ENCODE measurements at regions not wholly inside any gene's neighbourhood (a gene's known extent, or its start where the extent isn't known, plus 50 kb on each side); places are given as distances from the start of the nearest gene placed in this dataset.
A peak's percentile ranks its signal among the peaks of the same experiment; 100 is the strongest.

GRCh38 chr6:27693766-27694546 lies 218.2 kb downstream of the OR2B2 start (continued):
- TF ChIP-seq PATZ1 (CRISPR knock-in tag; IDR thresholded peaks at IDR 0.05) = no peak
- TF ChIP-seq MED8 (CRISPR knock-in tag; IDR thresholded peaks at IDR 0.05; ENCODE audit: insufficient replicate concordance) = no peak
- no peak for TF ChIP-seq TEAD2 (CRISPR knock-in tag; IDR thresholded peaks at IDR 0.05)
- TF ChIP-seq GABPB1 (CRISPR knock-in tag; IDR thresholded peaks at IDR 0.05) = peak; percentile 92
- no peak for TF ChIP-seq NBN (conservative IDR thresholded peaks at IDR 0.05)
- TF ChIP-seq TGIF2 (CRISPR knock-in tag; IDR thresholded peaks at IDR 0.05) = peak; percentile 39
- TF ChIP-seq ZKSCAN5 (CRISPR knock-in tag; IDR thresholded peaks at IDR 0.05) = no peak; the same call in 1 of the 2 replicates
- 0 out of 2 replicates have a peak, but pooled peaks have one; percentile 39 for TF ChIP-seq PRDM4 (CRISPR knock-in tag; IDR thresholded peaks at IDR 0.05; ENCODE audit: borderline replicate concordance)
- TF ChIP-seq ZNF207 (IDR thresholded peaks at IDR 0.05; ENCODE audit: borderline replicate concordance) = no peak
- TF ChIP-seq LBX2 (CRISPR knock-in tag; IDR thresholded peaks at IDR 0.05; ENCODE audit: borderline replicate concordance) = no peak
- TF ChIP-seq ZNF335 (CRISPR knock-in tag; IDR thresholded peaks at IDR 0.05) = no peak
- no peak for TF ChIP-seq AGO2 (optimal IDR thresholded peaks at IDR 0.05; ENCODE audit: low read depth, low read length)
- peak; percentile 64; the same call in 1 of the 2 replicates for TF ChIP-seq MTA1 (CRISPR knock-in tag; IDR thresholded peaks at IDR 0.05; ENCODE audit: borderline replicate concordance)
- TF ChIP-seq ZNF557 (CRISPR knock-in tag; IDR thresholded peaks at IDR 0.05) = 0 out of 2 replicates have a peak, but pooled peaks have one; percentile 42
- TF ChIP-seq PBX2 (CRISPR knock-in tag; IDR thresholded peaks at IDR 0.05) = no peak
- no peak; the same call in 1 of the 2 replicates for TF ChIP-seq HES4 (CRISPR knock-in tag; IDR thresholded peaks at IDR 0.05; ENCODE audit: borderline replicate concordance)
- TF ChIP-seq MIXL1 (CRISPR knock-in tag; IDR thresholded peaks at IDR 0.05) = 0 out of 2 replicates have a peak, but pooled peaks have one; percentile 25
- 0 out of 2 replicates have a peak, but pooled peaks have one; percentile 58 for TF ChIP-seq MLX (CRISPR knock-in tag; IDR thresholded peaks at IDR 0.05)
- no peak for TF ChIP-seq NR1H2 (CRISPR knock-in tag; IDR thresholded peaks at IDR 0.05; ENCODE audit: borderline replicate concordance, low read depth)
- no peak for TF ChIP-seq ZNF484 (CRISPR knock-in tag; IDR thresholded peaks at IDR 0.05; ENCODE audit: borderline replicate concordance, low read depth)
- 0 out of 2 replicates have a peak, but pooled peaks have one; percentile 42 for TF ChIP-seq ZNF567 (CRISPR knock-in tag; IDR thresholded peaks at IDR 0.05; ENCODE audit: borderline replicate concordance)
- TF ChIP-seq IRF2 (CRISPR knock-in tag; IDR thresholded peaks at IDR 0.05) = 0 out of 2 replicates have a peak, but pooled peaks have one; percentile 35

All from HepG2 (cell line).